Midbrain (tissue), 1 donor: ENCODE measurements at regions not wholly inside any gene's neighbourhood (a gene's known extent, or its start where the extent isn't known, plus 50 kb on each side); places are given as distances from the start of the nearest gene placed in this dataset.
A peak's percentile ranks its signal among the peaks of the same experiment; 100 is the strongest.

Source experiments
- DNase-seq: peaks from one replicate; lab custom pipeline; 2025; lab: John Stamatoyannopoulos, UW

GRCh38 chr4:13844740-13845139 is 217.2 kb upstream of the BOD1L1 start:
- DNase-seq: no peak

GRCh38 chr4:13849778-13850177 is 222.3 kb upstream of the BOD1L1 start:
- no peak for DNase-seq

- no peak for DNase-seq
Measured at GRCh38 chr4:13851085-13851940, 223.8 kb upstream of the BOD1L1 start.

GRCh38 chr4:13852411-13852810 is 224.9 kb upstream of the BOD1L1 start:
- no peak for DNase-seq

- no peak for DNase-seq
Measured at GRCh38 chr4:13856387-13856786, 228.9 kb upstream of the BOD1L1 start.

GRCh38 chr4:13857397-13857796 is 229.9 kb upstream of the BOD1L1 start:
- no peak for DNase-seq

- DNase-seq: no peak
Measured at GRCh38 chr4:13857800-13858199, 230.3 kb upstream of the BOD1L1 start.

- no peak for DNase-seq
Measured at GRCh38 chr4:13859423-13859822, 231.9 kb upstream of the BOD1L1 start.

- peak; percentile 51 for DNase-seq
Measured at GRCh38 chr4:13860126-13860525, 232.6 kb upstream of the BOD1L1 start.

- DNase-seq: no peak
Measured at GRCh38 chr4:13865871-13866669, 238.5 kb upstream of the BOD1L1 start.

- DNase-seq: no peak
Measured at GRCh38 chr4:13866881-13867280, 239.4 kb upstream of the BOD1L1 start.

GRCh38 chr4:13872155-13872554 is 244.6 kb upstream of the BOD1L1 start:
- no peak for DNase-seq

- DNase-seq: no peak
Measured at GRCh38 chr4:13872955-13873354, 245.4 kb upstream of the BOD1L1 start.

- no peak for DNase-seq
Measured at GRCh38 chr4:13875181-13875580, 247.7 kb upstream of the BOD1L1 start.

- no peak for DNase-seq
Measured at GRCh38 chr4:13876131-13876530, 248.6 kb upstream of the BOD1L1 start.

- no peak for DNase-seq
Measured at GRCh38 chr4:13876940-13877339, 249.4 kb upstream of the BOD1L1 start.

- no peak for DNase-seq
Measured at GRCh38 chr4:13877626-13878025, 250.1 kb upstream of the BOD1L1 start.

- peak; percentile 7 for DNase-seq
Measured at GRCh38 chr4:13881892-13882291, 254.4 kb upstream of the BOD1L1 start.

- no peak for DNase-seq
Measured at GRCh38 chr4:13887010-13887409, 259.5 kb upstream of the BOD1L1 start.

GRCh38 chr4:13888112-13888511 is 260.6 kb upstream of the BOD1L1 start:
- DNase-seq: no peak

- DNase-seq: no peak
Measured at GRCh38 chr4:13891544-13891939, 264.0 kb upstream of the BOD1L1 start.

- no peak for DNase-seq
Measured at GRCh38 chr4:13892739-13893105, 265.2 kb upstream of the BOD1L1 start.

- no peak for DNase-seq
Measured at GRCh38 chr4:13893211-13893610, 265.7 kb upstream of the BOD1L1 start.
